ENCODE measurements at regions not wholly inside any gene's neighbourhood (a gene's known extent, or its start where the extent isn't known, plus 50 kb on each side); places are given as distances from the start of the nearest gene placed in this dataset.

DNA sequence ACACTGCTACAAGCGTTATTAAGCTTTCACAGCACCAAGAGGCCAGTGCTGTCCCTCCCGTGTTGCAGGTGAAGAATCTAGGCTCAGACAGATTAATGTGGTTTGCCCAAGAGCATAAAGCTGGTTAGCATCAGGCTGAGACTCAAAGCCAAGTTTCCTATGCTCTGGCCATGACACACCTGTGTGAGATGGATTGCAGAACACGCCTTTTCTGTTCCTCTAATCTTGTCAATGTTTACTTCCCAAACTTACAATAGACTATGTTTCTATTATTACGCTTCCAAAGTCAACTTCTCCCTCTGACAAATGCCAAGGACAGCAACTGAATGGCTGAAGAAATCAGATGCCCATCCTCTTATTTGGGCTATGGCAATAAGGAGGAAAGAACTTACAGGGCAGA is 138.4 kb upstream of the SLIT3 start:
- H3K9me3 ChIP-seq (ENCODE audit: control extremely low read depth in 1 of 5, control insufficient read depth in 4 of 5, insufficient read depth in 2 of 5, low read depth in 1 of 5, low read length in 4 of 5): peaks cover 0 to 2% (median 0%) of the 10 kb centered on the region in 5 experiments
- CTCF ChIA-PET: no interaction called here
- no peak for DNase-seq
- 94% methylated on average over 3 of the region's 4 CpGs for WGBS (ENCODE audit: insufficient coverage)
- no peaks in the 10 kb centered on the region for H3K4me1 ChIP-seq (ENCODE audit: control extremely low read depth in 1 of 4, control insufficient read depth in 4 of 4, insufficient read depth in 4 of 4, low read length in 3 of 4)
- peaks cover 0 to 3% (median 0%) of the 10 kb centered on the region in 5 experiments for H3K27me3 ChIP-seq (replicated peaks in 2 of 5; ENCODE audit: control insufficient read depth in 4 of 5, insufficient read depth in 5 of 5, low read length in 4 of 5)
- H3K27ac ChIP-seq (ENCODE audit: insufficient read depth in 1 of 2, low read depth in 1 of 2, low read length in 2 of 2, poor library complexity in 1 of 2, severe bottlenecking in 2 of 2): no peak overlapping the region
- no peaks in the 10 kb centered on the region for H3K36me3 ChIP-seq (ENCODE audit: control insufficient read depth in 4 of 4, insufficient read depth in 4 of 4, low read length in 3 of 4)
- H3K4me3 ChIP-seq (ENCODE audit: control insufficient read depth in 1 of 7, extremely low read depth in 1 of 7, insufficient read depth in 4 of 7, low read depth in 2 of 7, low read length in 6 of 7): no peak overlapping the region
- POLR2A ChIA-PET: no interaction called here

DNA sequence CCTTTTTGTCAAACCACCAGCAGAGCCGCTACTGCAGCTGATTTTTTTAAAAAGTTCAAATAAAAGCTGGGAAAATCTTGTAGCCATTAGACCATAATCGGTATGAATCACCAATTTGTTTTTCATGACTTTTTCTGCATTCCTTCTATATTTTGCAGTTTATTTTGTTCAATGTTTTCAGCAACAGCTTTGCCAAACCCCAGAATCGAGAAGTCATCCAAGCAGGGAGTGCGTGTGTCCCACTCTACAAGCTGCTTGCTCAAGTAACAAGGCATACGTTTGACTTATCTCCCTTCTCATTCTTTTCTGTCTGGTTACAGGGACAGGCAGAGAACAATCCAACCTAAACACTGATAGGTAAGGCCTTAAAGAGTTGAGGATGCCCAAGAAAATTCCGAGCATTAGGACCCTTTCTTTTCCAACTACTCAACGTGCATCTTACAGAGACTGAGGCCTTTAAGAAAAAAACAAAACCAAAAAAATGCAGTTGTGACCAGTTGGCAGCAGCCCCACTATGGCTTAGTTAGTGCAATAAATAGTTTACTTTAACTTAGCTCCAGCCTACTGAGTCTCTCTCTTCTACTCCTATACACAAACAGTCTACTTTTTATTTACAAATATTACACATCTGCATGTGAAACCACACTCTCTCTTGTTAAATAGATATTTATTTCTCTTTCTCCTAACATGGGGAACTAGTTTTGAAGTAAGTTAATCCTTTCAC is 134.7 kb upstream of the SLIT3 start:
- no peak overlapping the region for H3K27ac ChIP-seq (ENCODE audit: insufficient read depth in 1 of 2, low read depth in 1 of 2, low read length in 2 of 2, poor library complexity in 1 of 2, severe bottlenecking in 2 of 2)
- no peaks in the 10 kb centered on the region for H3K36me3 ChIP-seq (ENCODE audit: control insufficient read depth in 4 of 4, insufficient read depth in 4 of 4, low read length in 3 of 4)
- WGBS (ENCODE audit: insufficient coverage): 98% methylated on average over 5 of the region's 7 CpGs
- peaks cover 0 to 3% (median 0%) of the 10 kb centered on the region in 5 experiments for H3K27me3 ChIP-seq (replicated peaks in 2 of 5; ENCODE audit: control insufficient read depth in 4 of 5, insufficient read depth in 5 of 5, low read length in 4 of 5)
- no peak for DNase-seq
- POLR2A ChIA-PET: no interaction called here
- CTCF ChIA-PET: no interaction called here
- no peak overlapping the region for H3K4me3 ChIP-seq (ENCODE audit: control insufficient read depth in 1 of 7, extremely low read depth in 1 of 7, insufficient read depth in 4 of 7, low read depth in 2 of 7, low read length in 6 of 7)
- H3K4me1 ChIP-seq (ENCODE audit: control extremely low read depth in 1 of 4, control insufficient read depth in 4 of 4, insufficient read depth in 4 of 4, low read length in 3 of 4): no peaks in the 10 kb centered on the region
- H3K9me3 ChIP-seq (ENCODE audit: control extremely low read depth in 1 of 5, control insufficient read depth in 4 of 5, insufficient read depth in 2 of 5, low read depth in 1 of 5, low read length in 4 of 5): peaks cover 0 to 2% (median 0%) of the 10 kb centered on the region in 5 experiments

DNA sequence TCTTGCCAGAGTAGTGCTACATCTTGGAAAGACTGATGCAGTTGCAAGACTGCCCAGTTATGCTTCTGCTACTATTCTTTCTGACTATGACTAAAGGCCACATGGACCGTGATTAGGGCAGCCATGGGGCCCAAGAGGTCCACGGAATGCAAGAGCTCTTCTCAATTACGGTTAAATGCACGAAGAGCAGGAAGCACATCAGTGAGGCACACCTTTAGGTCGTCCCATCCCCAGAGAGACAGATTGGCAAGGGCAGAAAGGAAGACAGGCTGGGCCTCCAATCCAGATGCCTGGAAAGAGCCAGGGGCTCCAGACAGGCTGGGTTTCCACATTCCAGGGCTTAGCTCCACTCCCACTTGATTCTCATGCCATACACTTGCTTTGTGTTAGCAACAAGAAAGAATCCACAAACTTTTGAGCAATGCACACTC is 132.3 kb upstream of the SLIT3 start:
- Histone ChIP-seq H3K4me1 (ENCODE audit: control extremely low read depth in 1 of 4, control insufficient read depth in 4 of 4, insufficient read depth in 4 of 4, low read length in 3 of 4) (no peaks in the 10 kb centered on the region), H3K27me3 (replicated peaks in 2 of 5; ENCODE audit: control insufficient read depth in 4 of 5, insufficient read depth in 5 of 5, low read length in 4 of 5) (peaks cover 0 to 3% (median 0%) of the 10 kb centered on the region in 5 experiments), H3K4me3 (ENCODE audit: control insufficient read depth in 1 of 7, extremely low read depth in 1 of 7, insufficient read depth in 4 of 7, low read depth in 2 of 7, low read length in 6 of 7) (no peak overlapping the region), H3K27ac (ENCODE audit: insufficient read depth in 1 of 2, low read depth in 1 of 2, low read length in 2 of 2, poor library complexity in 1 of 2, severe bottlenecking in 2 of 2) (no peak overlapping the region), H3K9me3 (ENCODE audit: control extremely low read depth in 1 of 5, control insufficient read depth in 4 of 5, insufficient read depth in 2 of 5, low read depth in 1 of 5, low read length in 4 of 5) (no peaks in the 10 kb centered on the region), H3K36me3 (ENCODE audit: control insufficient read depth in 4 of 4, insufficient read depth in 4 of 4, low read length in 3 of 4) (no peaks in the 10 kb centered on the region)
- DNase-seq: no peak
- 95% methylated on average over 5 of the region's 5 CpGs for WGBS (ENCODE audit: insufficient coverage)
- POLR2A ChIA-PET: no interaction called here
- CTCF ChIA-PET: no interaction called here

DNA sequence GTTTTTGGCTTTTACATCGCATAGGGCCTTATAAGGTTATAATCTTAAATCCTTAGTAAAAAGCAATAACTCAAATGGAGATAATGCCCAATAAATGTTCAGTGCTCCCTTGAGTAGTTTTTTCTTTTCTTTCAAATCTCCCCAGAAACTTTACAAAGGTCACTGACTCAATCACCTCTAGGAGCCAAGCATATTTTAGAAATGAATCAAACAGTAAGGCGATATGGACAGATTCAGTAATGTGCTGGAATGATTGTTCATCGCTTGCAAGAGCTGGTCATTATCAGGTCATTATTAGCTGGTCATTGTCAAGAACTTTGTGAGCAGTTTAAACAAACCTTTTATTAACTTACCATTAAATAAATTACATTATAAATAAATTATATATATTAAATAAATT is 130.4 kb upstream of the SLIT3 start:
- Histone ChIP-seq H3K4me3 (ENCODE audit: control insufficient read depth in 1 of 7, extremely low read depth in 1 of 7, insufficient read depth in 4 of 7, low read depth in 2 of 7, low read length in 6 of 7) (no peak overlapping the region), H3K27me3 (replicated peaks in 2 of 5; ENCODE audit: control insufficient read depth in 4 of 5, insufficient read depth in 5 of 5, low read length in 4 of 5) (no peaks in the 10 kb centered on the region), H3K36me3 (ENCODE audit: control insufficient read depth in 4 of 4, insufficient read depth in 4 of 4, low read length in 3 of 4) (no peaks in the 10 kb centered on the region), H3K4me1 (ENCODE audit: control extremely low read depth in 1 of 4, control insufficient read depth in 4 of 4, insufficient read depth in 4 of 4, low read length in 3 of 4) (no peaks in the 10 kb centered on the region), H3K27ac (ENCODE audit: insufficient read depth in 1 of 2, low read depth in 1 of 2, low read length in 2 of 2, poor library complexity in 1 of 2, severe bottlenecking in 2 of 2) (no peak overlapping the region), H3K9me3 (ENCODE audit: control extremely low read depth in 1 of 5, control insufficient read depth in 4 of 5, insufficient read depth in 2 of 5, low read depth in 1 of 5, low read length in 4 of 5) (no peaks in the 10 kb centered on the region)
- DNase-seq: no peak
- ChIA-PET CTCF (no interaction called here), POLR2A (no interaction called here)
- no CpG with 5 or more reads among the region's 3 CpGs for WGBS (ENCODE audit: insufficient coverage)

DNA sequence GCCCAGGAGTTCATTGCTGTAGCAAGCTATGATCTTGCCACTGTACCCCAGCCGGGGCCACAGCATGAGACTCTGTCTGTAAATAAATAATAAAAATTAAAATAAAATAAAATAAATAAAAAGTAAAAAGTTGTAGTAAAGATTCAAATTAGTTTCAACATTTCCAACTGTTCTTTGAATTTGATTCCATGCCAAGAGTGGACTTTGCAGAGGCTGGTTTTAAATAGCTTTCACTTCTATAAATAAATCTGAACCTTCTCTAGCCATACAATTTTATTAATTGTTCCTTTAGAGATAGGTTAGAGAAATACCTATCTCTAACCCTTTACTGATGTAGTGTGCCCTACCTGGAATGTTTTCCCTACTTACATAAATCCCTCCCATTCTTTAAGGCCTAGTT is 129.7 kb upstream of the SLIT3 start:
- Histone ChIP-seq H3K36me3 (ENCODE audit: control insufficient read depth in 4 of 4, insufficient read depth in 4 of 4, low read length in 3 of 4) (no peaks in the 10 kb centered on the region), H3K27ac (ENCODE audit: insufficient read depth in 1 of 2, low read depth in 1 of 2, low read length in 2 of 2, poor library complexity in 1 of 2, severe bottlenecking in 2 of 2) (no peak overlapping the region), H3K4me1 (ENCODE audit: control extremely low read depth in 1 of 4, control insufficient read depth in 4 of 4, insufficient read depth in 4 of 4, low read length in 3 of 4) (no peaks in the 10 kb centered on the region), H3K9me3 (ENCODE audit: control extremely low read depth in 1 of 5, control insufficient read depth in 4 of 5, insufficient read depth in 2 of 5, low read depth in 1 of 5, low read length in 4 of 5) (no peaks in the 10 kb centered on the region), H3K4me3 (ENCODE audit: control insufficient read depth in 1 of 7, extremely low read depth in 1 of 7, insufficient read depth in 4 of 7, low read depth in 2 of 7, low read length in 6 of 7) (no peak overlapping the region), H3K27me3 (replicated peaks in 2 of 5; ENCODE audit: control insufficient read depth in 4 of 5, insufficient read depth in 5 of 5, low read length in 4 of 5) (no peaks in the 10 kb centered on the region)
- WGBS (ENCODE audit: insufficient coverage): no CpG with 5 or more reads among the region's 1 CpG
- POLR2A ChIA-PET: no interaction called here
- CTCF ChIA-PET: no interaction called here
- no peak for DNase-seq

DNA sequence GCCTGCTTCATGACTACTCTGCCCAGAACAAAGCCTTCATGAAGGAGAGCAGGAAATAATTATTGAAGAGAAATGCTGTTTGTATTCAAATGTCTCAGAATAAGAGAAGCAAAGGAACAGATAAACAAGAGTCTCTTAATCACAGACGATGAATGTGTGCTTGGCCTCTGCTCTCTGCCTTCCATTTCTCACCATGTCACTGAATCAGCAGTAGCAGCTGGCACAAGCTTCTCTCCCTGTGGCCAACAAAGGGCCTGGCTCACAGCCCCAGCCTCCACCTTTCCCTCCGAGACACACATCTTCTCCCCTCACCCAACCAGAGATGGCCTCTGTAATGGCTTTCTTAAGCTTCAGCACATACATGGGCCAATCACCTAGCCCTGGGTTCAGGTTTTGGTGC is 128.1 kb upstream of the SLIT3 start:
- DNase-seq: no peak
- no peaks in the 10 kb centered on the region for H3K27me3 ChIP-seq (replicated peaks in 2 of 5; ENCODE audit: control insufficient read depth in 4 of 5, insufficient read depth in 5 of 5, low read length in 4 of 5)
- H3K27ac ChIP-seq (ENCODE audit: insufficient read depth in 1 of 2, low read depth in 1 of 2, low read length in 2 of 2, poor library complexity in 1 of 2, severe bottlenecking in 2 of 2): no peak overlapping the region
- H3K9me3 ChIP-seq (ENCODE audit: control extremely low read depth in 1 of 5, control insufficient read depth in 4 of 5, insufficient read depth in 2 of 5, low read depth in 1 of 5, low read length in 4 of 5): no peaks in the 10 kb centered on the region
- no peak overlapping the region for H3K4me3 ChIP-seq (ENCODE audit: control insufficient read depth in 1 of 7, extremely low read depth in 1 of 7, insufficient read depth in 4 of 7, low read depth in 2 of 7, low read length in 6 of 7)
- ChIA-PET CTCF (no interaction called here), POLR2A (no interaction called here)
- no peaks in the 10 kb centered on the region for H3K4me1 ChIP-seq (ENCODE audit: control extremely low read depth in 1 of 4, control insufficient read depth in 4 of 4, insufficient read depth in 4 of 4, low read length in 3 of 4)
- 100% methylated on average over 2 of the region's 2 CpGs for WGBS (ENCODE audit: insufficient coverage)
- H3K36me3 ChIP-seq (ENCODE audit: control insufficient read depth in 4 of 4, insufficient read depth in 4 of 4, low read length in 3 of 4): no peaks in the 10 kb centered on the region

DNA sequence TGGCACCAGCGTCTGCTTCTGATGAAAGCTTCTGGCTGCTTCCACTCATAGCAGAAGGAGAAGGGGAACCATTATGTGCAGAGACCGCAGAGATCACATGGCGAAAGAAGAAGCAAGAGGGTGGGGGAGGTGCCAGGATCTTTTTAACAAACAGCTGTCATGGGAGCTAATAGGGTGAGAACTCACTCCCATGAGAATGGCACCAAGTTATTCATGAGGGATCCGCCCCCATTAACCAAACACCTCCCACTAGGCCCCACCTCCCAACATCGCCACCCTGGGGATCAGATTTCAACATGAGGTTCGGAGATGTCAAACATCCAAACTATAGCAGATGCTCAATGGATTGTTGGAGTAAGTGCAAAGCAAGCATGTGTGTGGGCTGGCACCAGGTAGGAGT is 125.8 kb upstream of the SLIT3 start:
- Histone ChIP-seq H3K9me3 (ENCODE audit: control extremely low read depth in 1 of 5, control insufficient read depth in 4 of 5, insufficient read depth in 2 of 5, low read depth in 1 of 5, low read length in 4 of 5) (no peaks in the 10 kb centered on the region), H3K4me1 (ENCODE audit: control extremely low read depth in 1 of 4, control insufficient read depth in 4 of 4, insufficient read depth in 4 of 4, low read length in 3 of 4) (no peaks in the 10 kb centered on the region), H3K4me3 (ENCODE audit: control insufficient read depth in 1 of 7, extremely low read depth in 1 of 7, insufficient read depth in 4 of 7, low read depth in 2 of 7, low read length in 6 of 7) (no peak overlapping the region), H3K27me3 (replicated peaks in 2 of 5; ENCODE audit: control insufficient read depth in 4 of 5, insufficient read depth in 5 of 5, low read length in 4 of 5) (no peaks in the 10 kb centered on the region), H3K27ac (ENCODE audit: insufficient read depth in 1 of 2, low read depth in 1 of 2, low read length in 2 of 2, poor library complexity in 1 of 2, severe bottlenecking in 2 of 2) (no peak overlapping the region), H3K36me3 (ENCODE audit: control insufficient read depth in 4 of 4, insufficient read depth in 4 of 4, low read length in 3 of 4) (no peaks in the 10 kb centered on the region)
- 88% methylated on average over 1 of the region's 6 CpGs for WGBS (ENCODE audit: insufficient coverage)
- ChIA-PET CTCF (no interaction called here), POLR2A (no interaction called here)
- no peak for DNase-seq
